HEK293 (cell line): ENCODE measurements at regions not wholly inside any gene's neighbourhood (a gene's known extent, or its start where the extent isn't known, plus 50 kb on each side); places are given as distances from the start of the nearest gene placed in this dataset.

ENCODE experiments used
- GLIS1 ChIP-seq: fragments of 450-650 bp; formaldehyde crosslinking; IDR thresholded peaks from 2 replicates; pipeline ENCODE4 v1.5.1; 2016; ENCODE audit warnings: missing biosample characterization, missing genetic modification characterization
- ZBTB8A ChIP-seq: fragments of 450-650 bp; formaldehyde crosslinking; IDR thresholded peaks from 2 replicates; pipeline ENCODE4 v1.5.1; 2016; ENCODE audit warnings: missing biosample characterization, missing genetic modification characterization
- ZEB2 ChIP-seq: fragments of 450-650 bp; formaldehyde crosslinking; IDR thresholded peaks from 2 replicates; pipeline ENCODE4 v1.5.1; 2016; ENCODE audit warnings: missing biosample characterization, missing genetic modification characterization
- TF ChIP-seq, protein P1 (sequence below): fragments of 450-650 bp; formaldehyde crosslinking; IDR thresholded peaks from 2 replicates; pipeline ENCODE4 v1.5.1; 2016; ENCODE audit warnings: missing biosample characterization, missing genetic modification characterization
- TF ChIP-seq, protein P2 (sequence below): fragments of 450-650 bp; formaldehyde crosslinking; IDR thresholded peaks from 2 replicates; pipeline ENCODE4 v1.5.1; 2016; ENCODE audit warnings: missing biosample characterization, missing genetic modification characterization

DNA sequence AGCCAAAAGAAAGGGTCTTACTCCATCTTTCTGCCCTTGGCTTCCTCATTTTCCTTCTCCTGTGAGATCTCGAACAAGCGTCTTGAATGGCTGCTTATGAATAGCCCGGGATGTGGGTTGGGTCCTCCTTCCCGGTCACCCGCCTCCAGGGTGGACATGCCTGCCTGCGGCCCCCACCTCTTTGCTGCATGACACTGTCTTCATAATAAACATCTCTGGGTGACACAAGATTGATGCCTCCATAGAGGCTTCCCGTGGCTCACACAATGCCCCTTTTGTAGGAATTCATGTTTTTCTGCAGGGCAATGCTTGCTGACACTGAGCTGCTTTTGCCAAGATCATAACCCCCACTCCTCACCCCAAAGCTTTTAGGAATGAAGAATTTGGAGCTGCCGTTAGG, 125.9 kb downstream of the ZNF664 start:
- TF ChIP-seq, protein P1, sequence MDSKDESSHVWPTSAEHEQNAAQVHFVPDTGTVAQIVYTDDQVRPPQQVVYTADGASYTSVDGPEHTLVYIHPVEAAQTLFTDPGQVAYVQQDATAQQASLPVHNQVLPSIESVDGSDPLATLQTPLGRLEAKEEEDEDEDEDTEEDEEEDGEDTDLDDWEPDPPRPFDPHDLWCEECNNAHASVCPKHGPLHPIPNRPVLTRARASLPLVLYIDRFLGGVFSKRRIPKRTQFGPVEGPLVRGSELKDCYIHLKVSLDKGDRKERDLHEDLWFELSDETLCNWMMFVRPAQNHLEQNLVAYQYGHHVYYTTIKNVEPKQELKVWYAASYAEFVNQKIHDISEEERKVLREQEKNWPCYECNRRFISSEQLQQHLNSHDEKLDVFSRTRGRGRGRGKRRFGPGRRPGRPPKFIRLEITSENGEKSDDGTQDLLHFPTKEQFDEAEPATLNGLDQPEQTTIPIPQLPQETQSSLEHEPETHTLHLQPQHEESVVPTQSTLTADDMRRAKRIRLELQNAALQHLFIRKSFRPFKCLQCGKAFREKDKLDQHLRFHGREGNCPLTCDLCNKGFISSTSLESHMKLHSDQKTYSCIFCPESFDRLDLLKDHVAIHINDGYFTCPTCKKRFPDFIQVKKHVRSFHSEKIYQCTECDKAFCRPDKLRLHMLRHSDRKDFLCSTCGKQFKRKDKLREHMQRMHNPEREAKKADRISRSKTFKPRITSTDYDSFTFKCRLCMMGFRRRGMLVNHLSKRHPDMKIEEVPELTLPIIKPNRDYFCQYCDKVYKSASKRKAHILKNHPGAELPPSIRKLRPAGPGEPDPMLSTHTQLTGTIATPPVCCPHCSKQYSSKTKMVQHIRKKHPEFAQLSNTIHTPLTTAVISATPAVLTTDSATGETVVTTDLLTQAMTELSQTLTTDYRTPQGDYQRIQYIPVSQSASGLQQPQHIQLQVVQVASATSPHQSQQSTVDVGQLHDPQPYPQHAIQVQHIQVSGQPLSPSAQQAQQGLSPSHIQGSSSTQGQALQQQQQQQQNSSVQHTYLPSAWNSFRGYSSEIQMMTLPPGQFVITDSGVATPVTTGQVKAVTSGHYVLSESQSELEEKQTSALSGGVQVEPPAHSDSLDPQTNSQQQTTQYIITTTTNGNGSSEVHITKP (tag by site-specific recombination): no peak
- TF ChIP-seq, protein P2, sequence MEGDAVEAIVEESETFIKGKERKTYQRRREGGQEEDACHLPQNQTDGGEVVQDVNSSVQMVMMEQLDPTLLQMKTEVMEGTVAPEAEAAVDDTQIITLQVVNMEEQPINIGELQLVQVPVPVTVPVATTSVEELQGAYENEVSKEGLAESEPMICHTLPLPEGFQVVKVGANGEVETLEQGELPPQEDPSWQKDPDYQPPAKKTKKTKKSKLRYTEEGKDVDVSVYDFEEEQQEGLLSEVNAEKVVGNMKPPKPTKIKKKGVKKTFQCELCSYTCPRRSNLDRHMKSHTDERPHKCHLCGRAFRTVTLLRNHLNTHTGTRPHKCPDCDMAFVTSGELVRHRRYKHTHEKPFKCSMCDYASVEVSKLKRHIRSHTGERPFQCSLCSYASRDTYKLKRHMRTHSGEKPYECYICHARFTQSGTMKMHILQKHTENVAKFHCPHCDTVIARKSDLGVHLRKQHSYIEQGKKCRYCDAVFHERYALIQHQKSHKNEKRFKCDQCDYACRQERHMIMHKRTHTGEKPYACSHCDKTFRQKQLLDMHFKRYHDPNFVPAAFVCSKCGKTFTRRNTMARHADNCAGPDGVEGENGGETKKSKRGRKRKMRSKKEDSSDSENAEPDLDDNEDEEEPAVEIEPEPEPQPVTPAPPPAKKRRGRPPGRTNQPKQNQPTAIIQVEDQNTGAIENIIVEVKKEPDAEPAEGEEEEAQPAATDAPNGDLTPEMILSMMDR: no peak
- TF ChIP-seq GLIS1: no peak
- TF ChIP-seq ZEB2 (tag by site-specific recombination): no peak
- TF ChIP-seq ZBTB8A (tag by site-specific recombination): no peak
